Memory B cell (primary cell): ENCODE measurements at regions not wholly inside any gene's neighbourhood (a gene's known extent, or its start where the extent isn't known, plus 50 kb on each side); places are given as distances from the start of the nearest gene placed in this dataset.
"Not testable (repeated sequence)": the region's sequence is repeated elsewhere in the genome, so short reads cannot be mapped to it uniquely, and the experiment has no call there.

Experiments
- ATAC-seq: fragments of 150-1000 bp; cut with Tn5 transposase; 2 replicates; pipeline ENCODE4 v1.10.0; 2021; ENCODE audit warnings: low read depth, mild to moderate bottlenecking, moderate library complexity
- DNase-seq, 2 donors: peaks; one replicate each; pipeline ENCODE4 v3.0.0; 2022; ENCODE audit warnings: low spot score in 2 of 2
- H3K27ac Mint-ChIP-seq: one replicate; pipeline ENCODE4 v1.8.0; 2022; ENCODE audit warnings: mild to moderate bottlenecking, moderate library complexity, mixed read lengths
- H3K27me3 Mint-ChIP-seq: one replicate; pipeline ENCODE4 v1.8.0; 2022; ENCODE audit warnings: mixed read lengths
- H3K36me3 Mint-ChIP-seq: one replicate; pipeline ENCODE4 v1.8.0; 2022; ENCODE audit warnings: mild to moderate bottlenecking, mixed read lengths
- H3K4me1 Mint-ChIP-seq: one replicate; pipeline ENCODE4 v1.8.0; 2022; ENCODE audit warnings: mixed read lengths
- H3K4me3 Mint-ChIP-seq: one replicate; pipeline ENCODE4 v1.8.0; 2022; ENCODE audit warnings: mild to moderate bottlenecking, moderate library complexity, mixed read lengths
- H3K9me3 Mint-ChIP-seq: one replicate; pipeline ENCODE4 v1.8.0; 2022; ENCODE audit warnings: mixed read lengths

DNA sequence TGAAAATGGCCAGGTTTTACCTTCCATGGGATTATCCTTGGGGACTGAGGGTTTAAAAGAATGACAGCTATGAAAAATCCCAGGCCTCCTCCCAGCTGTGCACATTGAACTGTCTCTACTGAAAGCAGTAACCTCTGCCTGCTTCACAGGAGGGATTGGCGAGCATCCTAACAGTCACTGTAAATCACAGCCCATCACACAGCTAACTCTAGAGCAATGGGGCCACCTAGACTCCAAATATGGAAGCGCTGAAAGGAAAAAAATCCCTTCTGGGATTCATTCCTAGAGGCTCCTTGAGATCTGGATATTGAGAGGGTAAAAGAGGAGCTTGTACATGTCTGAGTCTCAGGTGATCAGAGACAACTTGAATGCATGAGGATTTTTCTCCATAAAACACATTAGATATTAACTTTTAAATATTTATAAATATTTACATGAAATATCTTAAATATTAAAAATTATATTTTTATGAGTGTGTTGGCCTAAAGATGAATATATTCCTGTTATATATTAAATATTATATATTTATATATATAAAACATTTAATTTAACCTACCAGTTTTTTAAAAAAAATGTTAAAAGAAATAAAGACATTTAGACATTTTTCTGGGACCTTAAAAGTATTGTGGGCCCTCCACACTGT, 133.8 kb upstream of the SLC24A2 start:
- Mint-ChIP-seq H3K36me3 (no peaks in the 10 kb centered on the region), H3K9me3 (no peaks in the 10 kb centered on the region), H3K27ac (no peak overlapping the region), H3K4me3 (no peak overlapping the region), H3K27me3 (peaks cover 11% of the 10 kb centered on the region), H3K4me1 (peaks cover 5% of the 10 kb centered on the region)
- DNase-seq: no peak
- ATAC-seq: no peak

- no peak for DNase-seq
- Mint-ChIP-seq H3K4me3 (no peak overlapping the region), H3K36me3 (no peaks in the 10 kb centered on the region), H3K27ac (no peak overlapping the region), H3K4me1 (no peaks in the 10 kb centered on the region), H3K27me3 (peaks cover 8% of the 10 kb centered on the region), H3K9me3 (no peaks in the 10 kb centered on the region)
- ATAC-seq: no peak
Measured at GRCh38 chr9:19920401-19920800, 131.6 kb upstream of the SLC24A2 start.

DNA sequence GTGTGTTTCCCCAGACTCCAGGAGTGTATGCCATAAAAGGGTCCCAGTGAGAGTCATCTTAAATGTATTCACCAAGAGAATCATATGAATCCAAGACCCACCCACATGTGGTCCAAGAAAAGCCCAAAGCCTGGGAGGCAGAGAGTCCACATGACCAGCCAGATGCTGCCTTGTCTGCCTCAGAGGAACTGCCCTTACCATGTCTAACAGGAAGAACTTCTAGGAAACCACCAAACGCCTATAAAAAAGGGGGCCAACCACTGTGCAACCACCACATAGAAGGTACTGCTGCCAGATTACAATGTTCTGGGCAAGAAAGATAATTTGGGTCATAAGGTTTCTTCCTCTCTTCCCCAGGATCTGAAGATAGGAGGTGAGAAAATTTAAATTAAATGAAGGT, 129.8 kb upstream of the SLC24A2 start:
- peaks cover 6% of the 10 kb centered on the region for H3K27me3 Mint-ChIP-seq
- peak overlapping the region; percentile 5 for H3K27ac Mint-ChIP-seq
- H3K4me3 Mint-ChIP-seq: no peak overlapping the region
- DNase-seq (no peak), ATAC-seq (no peak)
- H3K36me3 Mint-ChIP-seq: no peaks in the 10 kb centered on the region
- H3K9me3 Mint-ChIP-seq: no peaks in the 10 kb centered on the region
- no peaks in the 10 kb centered on the region for H3K4me1 Mint-ChIP-seq

GRCh38 chr9:19914044-19914443, 125.2 kb upstream of the SLC24A2 start:
- H3K4me1 Mint-ChIP-seq: no peaks in the 10 kb centered on the region
- DNase-seq (no peak), ATAC-seq (no peak)
- peaks cover 4% of the 10 kb centered on the region for H3K27me3 Mint-ChIP-seq
- H3K27ac Mint-ChIP-seq: no peak overlapping the region
- no peaks in the 10 kb centered on the region for H3K36me3 Mint-ChIP-seq
- no peak overlapping the region for H3K4me3 Mint-ChIP-seq
- H3K9me3 Mint-ChIP-seq: no peaks in the 10 kb centered on the region

- no peak for ATAC-seq
- DNase-seq: no peak
- H3K36me3 Mint-ChIP-seq: no peaks in the 10 kb centered on the region
- H3K9me3 Mint-ChIP-seq: no peaks in the 10 kb centered on the region
- H3K27ac Mint-ChIP-seq: no peak overlapping the region
- H3K4me1 Mint-ChIP-seq: no peaks in the 10 kb centered on the region
- H3K4me3 Mint-ChIP-seq: no peak overlapping the region
- no peaks in the 10 kb centered on the region for H3K27me3 Mint-ChIP-seq
Measured at GRCh38 chr9:19913151-19913550, 124.3 kb upstream of the SLC24A2 start.

DNA sequence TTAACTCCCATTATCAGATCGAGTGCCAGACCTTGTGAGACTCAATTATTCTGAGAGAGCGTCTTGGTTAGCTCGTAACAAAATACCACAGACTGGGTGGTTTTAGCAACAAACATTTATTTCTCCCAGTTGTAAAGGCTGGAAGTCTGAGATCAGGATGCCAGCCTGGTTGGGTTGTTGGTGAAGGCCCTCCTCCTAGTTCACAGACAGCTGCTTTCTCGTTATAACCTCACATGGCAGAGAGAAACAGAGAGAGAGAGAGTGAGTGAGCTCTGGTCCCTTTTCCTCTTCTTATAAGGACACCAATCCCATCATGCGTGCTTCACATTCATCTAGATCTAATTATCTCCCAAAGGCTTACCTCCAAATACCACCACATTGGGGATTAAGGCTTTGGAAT, 114.2 kb upstream of the SLC24A2 start:
- H3K27me3 Mint-ChIP-seq: peaks cover 2% of the 10 kb centered on the region
- no peak for ATAC-seq
- H3K36me3 Mint-ChIP-seq: no peaks in the 10 kb centered on the region
- no peaks in the 10 kb centered on the region for H3K4me1 Mint-ChIP-seq
- no peak overlapping the region for H3K27ac Mint-ChIP-seq
- no peak overlapping the region for H3K4me3 Mint-ChIP-seq
- peaks cover 2% of the 10 kb centered on the region for H3K9me3 Mint-ChIP-seq
- DNase-seq: no peak

- peaks cover 2% of the 10 kb centered on the region for H3K27me3 Mint-ChIP-seq
- ATAC-seq (no peak), DNase-seq (no peak)
- no peaks in the 10 kb centered on the region for H3K4me1 Mint-ChIP-seq
- no peaks in the 10 kb centered on the region for H3K9me3 Mint-ChIP-seq
- H3K36me3 Mint-ChIP-seq: no peaks in the 10 kb centered on the region
- no peak overlapping the region for H3K4me3 Mint-ChIP-seq
- H3K27ac Mint-ChIP-seq: no peak overlapping the region
Measured at GRCh38 chr9:19901586-19901985, 112.7 kb upstream of the SLC24A2 start.

- no peak overlapping the region for H3K4me3 Mint-ChIP-seq
- no peaks in the 10 kb centered on the region for H3K27me3 Mint-ChIP-seq
- H3K4me1 Mint-ChIP-seq: no peaks in the 10 kb centered on the region
- ATAC-seq (no peak), DNase-seq (no peak)
- no peaks in the 10 kb centered on the region for H3K36me3 Mint-ChIP-seq
- H3K9me3 Mint-ChIP-seq: no peaks in the 10 kb centered on the region
- H3K27ac Mint-ChIP-seq: no peak overlapping the region
Measured at GRCh38 chr9:19896161-19896560, 107.3 kb upstream of the SLC24A2 start.

DNA sequence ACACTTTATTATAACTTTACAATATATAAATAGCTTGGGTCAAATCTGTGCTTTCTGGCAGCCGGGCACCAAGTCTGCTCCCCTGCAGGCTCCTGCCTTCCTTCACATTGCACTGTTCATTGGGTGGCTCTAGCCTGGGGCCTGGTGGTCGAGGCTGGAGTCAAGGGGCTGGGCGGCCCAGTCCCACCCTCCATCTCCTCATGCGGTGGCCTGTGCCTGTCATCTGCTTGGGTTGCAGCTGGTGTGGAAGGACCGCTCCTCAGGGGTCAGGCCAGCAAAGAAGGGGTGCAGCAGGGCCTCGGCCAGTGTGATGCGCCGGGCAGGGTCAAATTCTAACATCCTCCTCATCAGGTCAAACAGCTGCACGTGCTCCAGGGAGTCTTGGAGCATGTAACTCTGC, 106.7 kb upstream of the SLC24A2 start:
- not testable (repeated sequence) for H3K27me3 Mint-ChIP-seq, H3K9me3 Mint-ChIP-seq, H3K4me3 Mint-ChIP-seq, H3K27ac Mint-ChIP-seq, H3K4me1 Mint-ChIP-seq, DNase-seq, ATAC-seq, H3K36me3 Mint-ChIP-seq

DNA sequence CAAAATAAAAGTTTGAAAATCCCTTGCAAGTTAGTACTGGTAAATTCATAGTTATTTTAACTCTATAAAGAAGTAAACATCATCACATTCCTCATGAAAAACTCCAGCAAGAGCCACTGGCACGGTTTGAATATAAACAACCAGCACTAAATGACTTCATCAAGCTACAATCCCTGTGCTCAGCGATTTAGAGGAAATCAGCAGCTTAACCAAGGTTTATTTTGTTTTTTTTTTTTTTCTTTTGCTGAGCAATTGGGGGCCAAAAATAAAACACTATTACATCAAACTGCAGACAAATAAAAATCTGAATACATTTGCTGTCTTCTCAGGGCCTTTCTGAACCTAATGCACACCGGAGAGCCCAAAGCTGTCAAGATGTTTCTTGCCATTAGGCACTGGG, 106.2 kb upstream of the SLC24A2 start:
- Mint-ChIP-seq H3K27ac (no peak overlapping the region), H3K36me3 (no peaks in the 10 kb centered on the region), H3K27me3 (no peaks in the 10 kb centered on the region), H3K4me1 (no peaks in the 10 kb centered on the region), H3K4me3 (no peak overlapping the region), H3K9me3 (no peaks in the 10 kb centered on the region)
- ATAC-seq (no peak), DNase-seq (no peak)

GRCh38 chr9:19885608-19886007, 96.8 kb upstream of the SLC24A2 start:
- Mint-ChIP-seq H3K4me3 (no peak overlapping the region), H3K4me1 (no peaks in the 10 kb centered on the region), H3K27me3 (no peaks in the 10 kb centered on the region), H3K27ac (no peak overlapping the region), H3K9me3 (peaks cover 3% of the 10 kb centered on the region), H3K36me3 (no peaks in the 10 kb centered on the region)
- DNase-seq (no peak), ATAC-seq (no peak)

- DNase-seq (no peak), ATAC-seq (no peak)
- Mint-ChIP-seq H3K9me3 (peaks cover 2% of the 10 kb centered on the region), H3K36me3 (no peaks in the 10 kb centered on the region), H3K27me3 (no peaks in the 10 kb centered on the region), H3K27ac (no peak overlapping the region), H3K4me1 (no peaks in the 10 kb centered on the region), H3K4me3 (no peak overlapping the region)
Measured at GRCh38 chr9:19879062-19879461, 90.2 kb upstream of the SLC24A2 start.

GRCh38 chr9:19876569-19877316, 87.9 kb upstream of the SLC24A2 start:
- DNase-seq: no peak
- Mint-ChIP-seq H3K9me3 (peaks cover 6% of the 10 kb centered on the region), H3K36me3 (no peaks in the 10 kb centered on the region), H3K4me1 (no peaks in the 10 kb centered on the region), H3K27ac (no peak overlapping the region), H3K4me3 (no peak overlapping the region), H3K27me3 (no peaks in the 10 kb centered on the region)
- no peak for ATAC-seq

DNA sequence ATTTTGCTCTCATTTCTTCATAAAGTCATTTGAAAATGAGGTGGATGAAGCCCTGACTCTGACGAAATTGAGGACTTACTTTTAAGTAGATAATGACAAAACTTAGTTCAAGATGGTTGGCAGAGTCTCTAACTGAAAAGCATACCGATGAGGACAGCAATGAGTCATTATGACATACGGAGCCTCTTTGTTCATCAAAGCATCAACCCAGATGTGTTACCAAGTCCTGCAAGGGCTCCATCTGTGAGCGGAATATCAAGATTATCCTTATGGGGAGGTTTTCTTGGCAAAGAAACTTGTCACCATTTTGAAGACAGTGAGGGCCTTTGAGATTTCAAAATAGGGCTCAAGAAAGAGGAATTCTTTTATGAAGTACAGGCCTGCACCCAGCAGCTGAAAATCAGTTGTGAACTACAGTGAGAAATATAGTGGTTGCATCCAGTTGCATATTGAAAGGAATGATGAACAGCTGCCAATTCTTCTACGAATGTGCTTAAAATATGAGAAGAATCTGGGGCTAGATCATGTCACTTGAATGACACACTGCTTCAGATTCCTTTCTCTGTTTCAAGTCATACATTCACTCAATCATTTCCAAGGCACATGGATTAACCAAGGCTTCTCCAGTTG, 86.6 kb upstream of the SLC24A2 start:
- no peaks in the 10 kb centered on the region for H3K36me3 Mint-ChIP-seq
- no peak overlapping the region for H3K27ac Mint-ChIP-seq
- no peaks in the 10 kb centered on the region for H3K27me3 Mint-ChIP-seq
- H3K4me1 Mint-ChIP-seq: no peaks in the 10 kb centered on the region
- DNase-seq (no peak), ATAC-seq (no peak)
- H3K9me3 Mint-ChIP-seq: peaks cover 7% of the 10 kb centered on the region
- no peak overlapping the region for H3K4me3 Mint-ChIP-seq
